ENCODE measurements at regions not wholly inside any gene's neighbourhood (a gene's known extent, or its start where the extent isn't known, plus 50 kb on each side); places are given as distances from the start of the nearest gene placed in this dataset.

GRCh38 chr5:67998709-67999261 is 216.8 kb upstream of the PIK3R1 start:
- TF ChIP-seq ARNTL (CRISPR knock-in tag; IDR thresholded peaks at IDR 0.05; ENCODE audit: borderline replicate concordance, low read depth) = no peak
- no peak for TF ChIP-seq CSRNP3 (CRISPR knock-in tag; IDR thresholded peaks at IDR 0.05)
- no peak for TF ChIP-seq PPARA (CRISPR knock-in tag; IDR thresholded peaks at IDR 0.05; ENCODE audit: borderline replicate concordance)
- TF ChIP-seq ESRRG (CRISPR knock-in tag; IDR thresholded peaks at IDR 0.05) = no peak
- TF ChIP-seq TOX (CRISPR knock-in tag; IDR thresholded peaks at IDR 0.05; ENCODE audit: borderline replicate concordance) = no peak
- no peak for TF ChIP-seq ZNF565 (CRISPR knock-in tag; conservative IDR thresholded peaks at IDR 0.05; ENCODE audit: low read depth)
- peak; percentile 89 for ATAC-seq

DNA sequence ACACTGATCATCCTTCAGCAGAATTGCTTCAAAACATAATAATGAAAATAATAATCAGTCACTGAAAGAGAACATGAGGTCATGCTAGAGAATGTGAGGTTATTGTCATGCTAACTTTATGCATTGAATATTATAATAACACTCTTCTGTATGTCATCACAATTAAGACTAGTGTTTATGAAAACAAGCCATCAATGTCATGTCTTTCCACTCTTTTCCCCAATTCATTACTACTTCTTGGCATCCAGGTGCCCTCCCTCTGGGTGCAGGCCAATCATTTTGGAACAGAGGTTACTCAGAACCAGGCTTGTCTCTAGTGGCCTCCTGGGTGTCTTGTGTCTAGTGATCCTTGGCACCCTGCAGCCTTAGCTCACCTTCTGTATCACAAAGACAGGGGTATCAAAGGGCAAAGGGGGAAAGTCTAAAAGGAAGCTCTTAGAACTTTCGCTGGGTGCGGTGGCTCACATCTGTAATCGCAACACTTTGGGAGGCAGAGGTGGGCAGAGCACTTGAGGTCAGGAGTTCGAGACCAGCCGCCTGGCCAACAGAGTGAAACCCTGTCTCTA is 217.6 kb upstream of the PIK3R1 start:
- no peak for TF ChIP-seq CSDC2 (CRISPR knock-in tag; IDR thresholded peaks at IDR 0.05)
- no peak for TF ChIP-seq ZNF8 (CRISPR knock-in tag; IDR thresholded peaks at IDR 0.05)
- no peak for TF ChIP-seq PPARA (CRISPR knock-in tag; IDR thresholded peaks at IDR 0.05; ENCODE audit: borderline replicate concordance)
- TF ChIP-seq ZC3H10 (CRISPR knock-in tag; IDR thresholded peaks at IDR 0.05) = no peak
- TF ChIP-seq BACH2 (CRISPR knock-in tag; IDR thresholded peaks at IDR 0.05; ENCODE audit: borderline replicate concordance) = no peak
- no peak for TF ChIP-seq ZNF565 (CRISPR knock-in tag; conservative IDR thresholded peaks at IDR 0.05; ENCODE audit: low read depth)
- TF ChIP-seq ZNF70 (CRISPR knock-in tag; IDR thresholded peaks at IDR 0.05) = no peak
- TF ChIP-seq ARNTL (CRISPR knock-in tag; IDR thresholded peaks at IDR 0.05; ENCODE audit: borderline replicate concordance, low read depth) = no peak
- no peak for ATAC-seq

DNA sequence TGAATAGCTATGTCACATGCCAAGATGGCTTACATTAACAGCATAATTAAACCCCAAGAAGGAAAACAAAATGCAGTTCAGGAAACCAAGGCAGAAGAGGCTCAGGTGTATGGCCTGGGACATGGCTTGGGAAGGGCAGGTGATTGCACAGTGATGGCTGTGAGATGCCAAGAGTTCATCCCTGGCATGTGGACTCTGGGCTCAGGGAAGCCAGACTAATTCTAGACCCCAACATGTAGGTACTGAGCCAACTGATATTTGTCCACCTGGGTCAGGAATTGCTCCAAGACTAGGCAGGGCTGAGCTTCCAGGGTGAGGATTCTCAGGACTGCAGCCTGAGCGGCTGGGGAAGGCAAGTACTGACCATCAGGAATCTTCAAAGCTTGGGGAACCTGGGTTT is 218.4 kb upstream of the PIK3R1 start:
- TF ChIP-seq, protein P1, sequence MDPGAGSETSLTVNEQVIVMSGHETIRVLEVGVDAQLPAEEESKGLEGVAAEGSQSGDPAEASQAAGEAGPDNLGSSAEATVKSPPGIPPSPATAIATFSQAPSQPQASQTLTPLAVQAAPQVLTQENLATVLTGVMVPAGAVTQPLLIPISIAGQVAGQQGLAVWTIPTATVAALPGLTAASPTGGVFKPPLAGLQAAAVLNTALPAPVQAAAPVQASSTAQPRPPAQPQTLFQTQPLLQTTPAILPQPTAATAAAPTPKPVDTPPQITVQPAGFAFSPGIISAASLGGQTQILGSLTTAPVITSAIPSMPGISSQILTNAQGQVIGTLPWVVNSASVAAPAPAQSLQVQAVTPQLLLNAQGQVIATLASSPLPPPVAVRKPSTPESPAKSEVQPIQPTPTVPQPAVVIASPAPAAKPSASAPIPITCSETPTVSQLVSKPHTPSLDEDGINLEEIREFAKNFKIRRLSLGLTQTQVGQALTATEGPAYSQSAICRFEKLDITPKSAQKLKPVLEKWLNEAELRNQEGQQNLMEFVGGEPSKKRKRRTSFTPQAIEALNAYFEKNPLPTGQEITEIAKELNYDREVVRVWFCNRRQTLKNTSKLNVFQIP (CRISPR knock-in tag; IDR thresholded peaks at IDR 0.05; ENCODE audit: borderline replicate concordance, low read depth) = no peak
- TF ChIP-seq CSRNP3 (CRISPR knock-in tag; IDR thresholded peaks at IDR 0.05) (no peak), ARNTL (CRISPR knock-in tag; IDR thresholded peaks at IDR 0.05; ENCODE audit: borderline replicate concordance, low read depth) (no peak), PPARA (CRISPR knock-in tag; IDR thresholded peaks at IDR 0.05; ENCODE audit: borderline replicate concordance) (no peak), RARB (CRISPR knock-in tag; IDR thresholded peaks at IDR 0.05) (no peak), ZFP30 (CRISPR knock-in tag; IDR thresholded peaks at IDR 0.05) (no peak), OSR1 (CRISPR knock-in tag; IDR thresholded peaks at IDR 0.05) (no peak), ZNF8 (CRISPR knock-in tag; IDR thresholded peaks at IDR 0.05) (no peak)
- ATAC-seq = no peak

DNA sequence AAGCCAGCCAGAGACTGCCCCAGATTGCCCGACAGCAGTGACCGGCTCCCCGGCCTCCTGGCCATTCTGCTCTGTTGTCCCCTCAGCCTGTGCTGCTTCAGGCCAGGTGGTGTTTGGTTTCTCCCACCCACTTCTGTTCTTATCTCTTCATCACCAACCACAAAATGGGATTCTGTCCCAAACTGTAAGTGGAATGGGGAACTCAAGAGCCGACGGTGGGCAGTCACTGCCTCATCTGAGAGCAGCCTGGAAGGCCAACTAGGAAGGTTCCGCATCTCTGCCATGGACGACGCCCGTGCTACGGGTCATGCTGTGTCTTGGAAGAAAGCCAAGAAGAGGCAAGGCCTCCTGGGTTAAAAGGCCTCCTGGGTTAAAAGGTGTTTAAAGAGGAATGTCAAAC is 219.0 kb upstream of the PIK3R1 start:
- no peak for ATAC-seq
- TF ChIP-seq, protein P1 (CRISPR knock-in tag; IDR thresholded peaks at IDR 0.05; ENCODE audit: borderline replicate concordance, low read depth) = no peak
- no peak for TF ChIP-seq CSRNP3 (CRISPR knock-in tag; IDR thresholded peaks at IDR 0.05)
- TF ChIP-seq CSDC2 (CRISPR knock-in tag; IDR thresholded peaks at IDR 0.05) = no peak
- TF ChIP-seq, protein P2, sequence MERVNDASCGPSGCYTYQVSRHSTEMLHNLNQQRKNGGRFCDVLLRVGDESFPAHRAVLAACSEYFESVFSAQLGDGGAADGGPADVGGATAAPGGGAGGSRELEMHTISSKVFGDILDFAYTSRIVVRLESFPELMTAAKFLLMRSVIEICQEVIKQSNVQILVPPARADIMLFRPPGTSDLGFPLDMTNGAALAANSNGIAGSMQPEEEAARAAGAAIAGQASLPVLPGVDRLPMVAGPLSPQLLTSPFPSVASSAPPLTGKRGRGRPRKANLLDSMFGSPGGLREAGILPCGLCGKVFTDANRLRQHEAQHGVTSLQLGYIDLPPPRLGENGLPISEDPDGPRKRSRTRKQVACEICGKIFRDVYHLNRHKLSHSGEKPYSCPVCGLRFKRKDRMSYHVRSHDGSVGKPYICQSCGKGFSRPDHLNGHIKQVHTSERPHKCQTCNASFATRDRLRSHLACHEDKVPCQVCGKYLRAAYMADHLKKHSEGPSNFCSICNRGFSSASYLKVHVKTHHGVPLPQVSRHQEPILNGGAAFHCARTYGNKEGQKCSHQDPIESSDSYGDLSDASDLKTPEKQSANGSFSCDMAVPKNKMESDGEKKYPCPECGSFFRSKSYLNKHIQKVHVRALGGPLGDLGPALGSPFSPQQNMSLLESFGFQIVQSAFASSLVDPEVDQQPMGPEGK (CRISPR knock-in tag; IDR thresholded peaks at IDR 0.05; ENCODE audit: borderline replicate concordance) = no peak
- TF ChIP-seq GLIS3 (CRISPR knock-in tag; IDR thresholded peaks at IDR 0.05) = no peak
- no peak for TF ChIP-seq ARNTL (CRISPR knock-in tag; IDR thresholded peaks at IDR 0.05; ENCODE audit: borderline replicate concordance, low read depth)
- TF ChIP-seq PPARA (CRISPR knock-in tag; IDR thresholded peaks at IDR 0.05; ENCODE audit: borderline replicate concordance) = no peak
- no peak for TF ChIP-seq ZNF8 (CRISPR knock-in tag; IDR thresholded peaks at IDR 0.05)
- TF ChIP-seq ISL1 (CRISPR knock-in tag; IDR thresholded peaks at IDR 0.05) = no peak
- no peak for TF ChIP-seq ESRRG (CRISPR knock-in tag; IDR thresholded peaks at IDR 0.05)
- TF ChIP-seq ZNF70 (CRISPR knock-in tag; IDR thresholded peaks at IDR 0.05) = no peak
- TF ChIP-seq ZFP30 (CRISPR knock-in tag; IDR thresholded peaks at IDR 0.05) = no peak
- TF ChIP-seq BACH2 (CRISPR knock-in tag; IDR thresholded peaks at IDR 0.05; ENCODE audit: borderline replicate concordance) = no peak
- no peak for TF ChIP-seq ZC3H10 (CRISPR knock-in tag; IDR thresholded peaks at IDR 0.05)
- no peak for TF ChIP-seq TOX (CRISPR knock-in tag; IDR thresholded peaks at IDR 0.05; ENCODE audit: borderline replicate concordance)

Data from SK-N-SH treated with all-trans-retinoic acid at 6 μM for 48 hours (cell line).